ENCODE measurements at regions not wholly inside any gene's neighbourhood (a gene's known extent, or its start where the extent isn't known, plus 50 kb on each side); places are given as distances from the start of the nearest gene placed in this dataset.

- Histone ChIP-seq H3K9me2 (replicated peaks; ENCODE audit: low read length) (no peaks in the 10 kb centered on the region), H3K27ac (ENCODE audit: low read length) (no peak overlapping the region), H2AFZ (ENCODE audit: low read length) (no peak overlapping the region), H3K9me3 (ENCODE audit: low read length) (no peaks in the 10 kb centered on the region), H3F3A (ENCODE audit: low read length, unreplicated experiment) (no peaks in the 10 kb centered on the region), H3K27me3 (ENCODE audit: low read length) (no peaks in the 10 kb centered on the region), H3K36me3 (ENCODE audit: low read depth, low read length) (no peaks in the 10 kb centered on the region), H3K4me3 (ENCODE audit: low read length) (no peak overlapping the region), H4K20me1 (ENCODE audit: low read length) (no peaks in the 10 kb centered on the region), H3K4me1 (ENCODE audit: insufficient read depth, low read length) (peaks cover 1% of the 10 kb centered on the region; the same call in 1 of the 2 replicates), H3K9ac (ENCODE audit: low read length) (no peak overlapping the region), H3K79me2 (ENCODE audit: low read length) (no peaks in the 10 kb centered on the region), H3K4me2 (ENCODE audit: low read length) (no peak overlapping the region)
- TF ChIP-seq, protein P1, sequence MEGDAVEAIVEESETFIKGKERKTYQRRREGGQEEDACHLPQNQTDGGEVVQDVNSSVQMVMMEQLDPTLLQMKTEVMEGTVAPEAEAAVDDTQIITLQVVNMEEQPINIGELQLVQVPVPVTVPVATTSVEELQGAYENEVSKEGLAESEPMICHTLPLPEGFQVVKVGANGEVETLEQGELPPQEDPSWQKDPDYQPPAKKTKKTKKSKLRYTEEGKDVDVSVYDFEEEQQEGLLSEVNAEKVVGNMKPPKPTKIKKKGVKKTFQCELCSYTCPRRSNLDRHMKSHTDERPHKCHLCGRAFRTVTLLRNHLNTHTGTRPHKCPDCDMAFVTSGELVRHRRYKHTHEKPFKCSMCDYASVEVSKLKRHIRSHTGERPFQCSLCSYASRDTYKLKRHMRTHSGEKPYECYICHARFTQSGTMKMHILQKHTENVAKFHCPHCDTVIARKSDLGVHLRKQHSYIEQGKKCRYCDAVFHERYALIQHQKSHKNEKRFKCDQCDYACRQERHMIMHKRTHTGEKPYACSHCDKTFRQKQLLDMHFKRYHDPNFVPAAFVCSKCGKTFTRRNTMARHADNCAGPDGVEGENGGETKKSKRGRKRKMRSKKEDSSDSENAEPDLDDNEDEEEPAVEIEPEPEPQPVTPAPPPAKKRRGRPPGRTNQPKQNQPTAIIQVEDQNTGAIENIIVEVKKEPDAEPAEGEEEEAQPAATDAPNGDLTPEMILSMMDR (conservative IDR thresholded peaks at IDR 0.05; ENCODE audit: low read depth, low read length) = no peak
- no peak for TF ChIP-seq EZH2 (IDR thresholded peaks at IDR 0.05; ENCODE audit: low read length, unreplicated experiment)
- no peak for TF ChIP-seq EZH2phosphoT487 (IDR thresholded peaks at IDR 0.05; ENCODE audit: borderline replicate concordance, low read length)
- ChIA-PET CTCF (no interaction called here), POLR2A (ENCODE audit: unreplicated experiment) (no interaction called here)
- intact Hi-C loops (cut with micrococcal nuclease) = loop anchor here (10.0 kb wide), 1 partner anchor 166 kb away; no protein-coding TSS in a partner anchor
- DNase-seq = no peak
- ATAC-seq = no peak
- no TSS peak for BruUV-seq (replicated peaks)
These were observed 913.9 kb upstream of the MAP3K7 start for GRCh38 chr6:91500689-91501303.

DNA sequence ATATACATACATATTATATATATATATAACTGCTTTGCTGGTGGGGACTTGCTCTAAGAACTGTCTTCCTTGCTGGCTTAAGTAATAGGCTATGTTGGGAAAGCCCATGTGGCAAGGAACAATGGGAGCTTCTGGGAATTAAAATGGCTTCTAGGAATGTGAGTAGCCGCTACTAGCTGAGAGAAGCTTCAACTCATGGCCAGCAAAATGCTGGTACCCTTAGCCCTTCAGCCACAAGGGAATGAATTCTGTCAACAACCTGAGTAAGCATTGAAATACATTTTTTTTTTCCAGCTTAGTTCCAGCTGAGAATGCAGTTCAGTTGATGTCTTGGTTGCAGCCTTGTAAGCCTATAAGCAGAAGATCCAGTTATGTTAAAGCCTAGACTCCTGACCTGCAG is 911.7 kb upstream of the MAP3K7 start:
- Histone ChIP-seq H3K4me3 (ENCODE audit: low read length) (no peak overlapping the region), H3K27ac (ENCODE audit: low read length) (no peak overlapping the region), H3K9me2 (replicated peaks; ENCODE audit: low read length) (no peaks in the 10 kb centered on the region), H4K20me1 (ENCODE audit: low read length) (no peaks in the 10 kb centered on the region), H3F3A (ENCODE audit: low read length, unreplicated experiment) (no peaks in the 10 kb centered on the region), H3K79me2 (ENCODE audit: low read length) (no peaks in the 10 kb centered on the region), H3K4me2 (ENCODE audit: low read length) (no peak overlapping the region), H3K36me3 (ENCODE audit: low read depth, low read length) (no peaks in the 10 kb centered on the region), H2AFZ (ENCODE audit: low read length) (no peak overlapping the region), H3K27me3 (ENCODE audit: low read length) (no peaks in the 10 kb centered on the region), H3K9ac (ENCODE audit: low read length) (no peak overlapping the region), H3K9me3 (ENCODE audit: low read length) (no peaks in the 10 kb centered on the region), H3K4me1 (ENCODE audit: insufficient read depth, low read length) (no peaks in the 10 kb centered on the region)
- CTCF ChIA-PET = no interaction called here
- POLR2A ChIA-PET (ENCODE audit: unreplicated experiment) = no interaction called here
- intact Hi-C loops (cut with micrococcal nuclease) = no loop called here
- no peak for DNase-seq
- ATAC-seq = no peak
- TF ChIP-seq, protein P1 (conservative IDR thresholded peaks at IDR 0.05; ENCODE audit: low read depth, low read length) = no peak
- TF ChIP-seq EZH2phosphoT487 (IDR thresholded peaks at IDR 0.05; ENCODE audit: borderline replicate concordance, low read length) (no peak), EZH2 (IDR thresholded peaks at IDR 0.05; ENCODE audit: low read length, unreplicated experiment) (no peak)
- no TSS peak for BruUV-seq (replicated peaks)

GRCh38 chr6:91497770-91498169 is 910.9 kb upstream of the MAP3K7 start:
- ChIA-PET POLR2A (ENCODE audit: unreplicated experiment) (no interaction called here), CTCF (no interaction called here)
- BruUV-seq (replicated peaks) = no TSS peak

More at GRCh38 chr6:91497770-91498169, 910.9 kb upstream of the MAP3K7 start:
- no peak overlapping the region for H2AFZ ChIP-seq (ENCODE audit: low read length)
- no peaks in the 10 kb centered on the region for H3K36me3 ChIP-seq (ENCODE audit: low read depth, low read length)
- H3K4me1 ChIP-seq (ENCODE audit: insufficient read depth, low read length) = no peaks in the 10 kb centered on the region
- ATAC-seq (no peak), DNase-seq (no peak)
- no peaks in the 10 kb centered on the region for H3F3A ChIP-seq (ENCODE audit: low read length, unreplicated experiment)
- H3K9me3 ChIP-seq (ENCODE audit: low read length) = no peaks in the 10 kb centered on the region
- H3K9me2 ChIP-seq (replicated peaks; ENCODE audit: low read length) = no peaks in the 10 kb centered on the region
- TF ChIP-seq, protein P1 (conservative IDR thresholded peaks at IDR 0.05; ENCODE audit: low read depth, low read length) = no peak
- TF ChIP-seq EZH2phosphoT487 (IDR thresholded peaks at IDR 0.05; ENCODE audit: borderline replicate concordance, low read length) (no peak), EZH2 (IDR thresholded peaks at IDR 0.05; ENCODE audit: low read length, unreplicated experiment) (no peak)
- no peak overlapping the region for H3K9ac ChIP-seq (ENCODE audit: low read length)
- H3K27me3 ChIP-seq (ENCODE audit: low read length) = no peaks in the 10 kb centered on the region
- no peak overlapping the region for H3K4me3 ChIP-seq (ENCODE audit: low read length)
- no peaks in the 10 kb centered on the region for H4K20me1 ChIP-seq (ENCODE audit: low read length)
- H3K27ac ChIP-seq (ENCODE audit: low read length) = no peak overlapping the region
- intact Hi-C loops (cut with micrococcal nuclease) = no loop called here
- no peak overlapping the region for H3K4me2 ChIP-seq (ENCODE audit: low read length)
- H3K79me2 ChIP-seq (ENCODE audit: low read length) = no peaks in the 10 kb centered on the region

All from PC-3 (cell line).